ENCODE measurements at regions not wholly inside any gene's neighbourhood (a gene's known extent, or its start where the extent isn't known, plus 50 kb on each side); places are given as distances from the start of the nearest gene placed in this dataset.

- Histone ChIP-seq H3K4me1 (ENCODE audit: insufficient read depth, low read length) (no peaks in the 10 kb centered on the region), H3K4me3 (ENCODE audit: insufficient read depth, low read length) (no peak overlapping the region), H4K20me1 (ENCODE audit: insufficient read depth, low read length) (no peaks in the 10 kb centered on the region), H2AFZ (ENCODE audit: low read length) (no peak overlapping the region), H3K9me3 (ENCODE audit: low read depth, low read length) (no peaks in the 10 kb centered on the region), H3K4me2 (ENCODE audit: insufficient read depth, low read length) (no peak overlapping the region), H3K79me2 (ENCODE audit: insufficient read depth, low read length) (no peaks in the 10 kb centered on the region), H3K36me3 (ENCODE audit: insufficient read depth, low read length) (no peaks in the 10 kb centered on the region), H3K27ac (ENCODE audit: low read depth, low read length) (no peak overlapping the region), H3K27me3 (ENCODE audit: insufficient read depth, low read length) (no peaks in the 10 kb centered on the region)
- TF ChIP-seq, protein P1, sequence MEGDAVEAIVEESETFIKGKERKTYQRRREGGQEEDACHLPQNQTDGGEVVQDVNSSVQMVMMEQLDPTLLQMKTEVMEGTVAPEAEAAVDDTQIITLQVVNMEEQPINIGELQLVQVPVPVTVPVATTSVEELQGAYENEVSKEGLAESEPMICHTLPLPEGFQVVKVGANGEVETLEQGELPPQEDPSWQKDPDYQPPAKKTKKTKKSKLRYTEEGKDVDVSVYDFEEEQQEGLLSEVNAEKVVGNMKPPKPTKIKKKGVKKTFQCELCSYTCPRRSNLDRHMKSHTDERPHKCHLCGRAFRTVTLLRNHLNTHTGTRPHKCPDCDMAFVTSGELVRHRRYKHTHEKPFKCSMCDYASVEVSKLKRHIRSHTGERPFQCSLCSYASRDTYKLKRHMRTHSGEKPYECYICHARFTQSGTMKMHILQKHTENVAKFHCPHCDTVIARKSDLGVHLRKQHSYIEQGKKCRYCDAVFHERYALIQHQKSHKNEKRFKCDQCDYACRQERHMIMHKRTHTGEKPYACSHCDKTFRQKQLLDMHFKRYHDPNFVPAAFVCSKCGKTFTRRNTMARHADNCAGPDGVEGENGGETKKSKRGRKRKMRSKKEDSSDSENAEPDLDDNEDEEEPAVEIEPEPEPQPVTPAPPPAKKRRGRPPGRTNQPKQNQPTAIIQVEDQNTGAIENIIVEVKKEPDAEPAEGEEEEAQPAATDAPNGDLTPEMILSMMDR (IDR thresholded peaks at IDR 0.05; ENCODE audit: extremely low read depth, low read depth, low read length) = no peak
- DNase-seq (ENCODE audit: insufficient read length, low spot score, missing footprints) = no peak
Observed at GRCh38 chr4:162684371-162684700, 482.4 kb downstream of the NAF1 start.

DNA sequence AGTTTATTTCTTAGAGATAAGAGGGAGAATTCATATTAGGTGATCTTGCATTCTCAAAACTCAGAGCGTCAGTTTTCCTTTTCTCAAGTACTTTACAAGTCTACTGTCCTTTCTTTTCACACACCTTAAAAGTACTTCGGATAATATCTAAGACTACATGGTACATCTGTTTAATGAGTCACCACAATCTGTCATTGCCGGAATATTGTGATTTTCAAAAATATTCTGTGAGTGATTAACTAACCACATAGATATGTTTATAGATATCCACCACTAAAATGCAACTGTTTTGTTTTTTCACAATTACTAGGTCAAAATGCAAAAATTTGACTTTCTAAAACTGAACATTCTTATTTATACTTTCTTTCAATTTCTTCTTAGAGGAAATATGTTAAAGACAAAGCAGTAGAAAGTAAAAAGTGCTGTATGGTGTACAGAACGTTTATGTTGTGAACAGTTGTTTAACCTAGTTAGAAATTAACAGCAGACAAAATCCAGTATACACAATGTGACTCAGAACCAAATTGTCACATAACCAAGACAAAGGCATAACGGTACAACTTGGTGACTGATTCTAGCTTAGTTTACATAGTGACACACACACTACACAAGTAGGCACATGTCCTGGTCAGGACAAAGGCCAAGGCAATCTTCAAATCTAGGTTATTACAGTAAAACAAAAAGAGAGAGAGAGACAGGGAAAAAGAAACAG, 482.9 kb downstream of the NAF1 start:
- Histone ChIP-seq H3K27ac (ENCODE audit: low read depth, low read length) (no peak overlapping the region), H3K79me2 (ENCODE audit: insufficient read depth, low read length) (no peaks in the 10 kb centered on the region), H3K4me2 (ENCODE audit: insufficient read depth, low read length) (no peak overlapping the region), H3K27me3 (ENCODE audit: insufficient read depth, low read length) (no peaks in the 10 kb centered on the region), H4K20me1 (ENCODE audit: insufficient read depth, low read length) (no peaks in the 10 kb centered on the region), H3K4me1 (ENCODE audit: insufficient read depth, low read length) (no peaks in the 10 kb centered on the region), H3K36me3 (ENCODE audit: insufficient read depth, low read length) (no peaks in the 10 kb centered on the region), H3K4me3 (ENCODE audit: insufficient read depth, low read length) (no peak overlapping the region), H3K9me3 (ENCODE audit: low read depth, low read length) (peaks cover 2% of the 10 kb centered on the region), H2AFZ (ENCODE audit: low read length) (no peak overlapping the region)
- DNase-seq (ENCODE audit: insufficient read length, low spot score, missing footprints) = no peak
- TF ChIP-seq, protein P1 (IDR thresholded peaks at IDR 0.05; ENCODE audit: extremely low read depth, low read depth, low read length) = no peak

DNA sequence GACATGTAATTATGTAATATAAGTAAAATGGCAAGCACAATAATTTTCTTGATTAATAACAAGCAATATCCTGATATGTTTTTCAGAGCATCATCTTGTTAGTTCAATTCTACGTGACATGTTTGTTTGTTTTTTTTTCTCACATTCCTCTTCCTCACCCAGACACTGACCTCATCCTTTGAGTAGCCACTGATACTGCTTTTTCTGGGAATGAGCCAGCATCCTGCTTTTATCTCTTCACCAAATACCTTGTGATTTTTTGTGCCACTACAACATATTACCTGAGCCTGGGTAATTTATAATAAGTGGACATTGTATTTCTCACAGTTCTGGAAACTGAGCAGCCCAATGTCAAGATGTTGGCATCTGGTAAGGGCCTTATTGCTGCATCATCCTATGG, 484.0 kb downstream of the NAF1 start:
- H3K4me1 ChIP-seq (ENCODE audit: insufficient read depth, low read length) = no peaks in the 10 kb centered on the region
- TF ChIP-seq, protein P1 (IDR thresholded peaks at IDR 0.05; ENCODE audit: extremely low read depth, low read depth, low read length) = no peak
- no peaks in the 10 kb centered on the region for H4K20me1 ChIP-seq (ENCODE audit: insufficient read depth, low read length)
- H3K79me2 ChIP-seq (ENCODE audit: insufficient read depth, low read length) = no peaks in the 10 kb centered on the region
- H3K4me2 ChIP-seq (ENCODE audit: insufficient read depth, low read length) = no peak overlapping the region
- H3K9me3 ChIP-seq (ENCODE audit: low read depth, low read length) = peaks cover 2% of the 10 kb centered on the region
- H3K4me3 ChIP-seq (ENCODE audit: insufficient read depth, low read length) = no peak overlapping the region
- H3K27ac ChIP-seq (ENCODE audit: low read depth, low read length) = no peak overlapping the region
- no peak for DNase-seq (ENCODE audit: insufficient read length, low spot score, missing footprints)
- no peaks in the 10 kb centered on the region for H3K36me3 ChIP-seq (ENCODE audit: insufficient read depth, low read length)
- no peak overlapping the region for H2AFZ ChIP-seq (ENCODE audit: low read length)
- H3K27me3 ChIP-seq (ENCODE audit: insufficient read depth, low read length) = no peaks in the 10 kb centered on the region

DNA sequence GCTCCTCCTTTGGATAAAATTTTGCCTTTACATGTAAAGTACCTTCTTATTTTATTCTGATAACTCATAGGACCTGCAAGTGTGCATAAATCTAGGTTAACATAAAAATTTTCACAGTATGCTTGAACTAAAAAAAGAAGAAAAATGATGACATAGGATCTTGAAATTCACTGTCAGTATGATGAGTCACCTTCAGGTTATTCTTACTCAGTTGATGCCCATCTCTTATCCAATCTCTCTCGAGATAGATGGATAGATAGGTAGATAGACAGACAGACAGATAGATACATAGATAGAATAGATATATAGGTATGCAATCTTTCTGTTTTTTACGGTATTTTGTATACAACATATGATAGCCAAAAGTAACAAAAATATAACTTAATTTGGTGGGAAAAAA, 485.5 kb downstream of the NAF1 start:
- Histone ChIP-seq H3K36me3 (ENCODE audit: insufficient read depth, low read length) (no peaks in the 10 kb centered on the region), H3K9me3 (ENCODE audit: low read depth, low read length) (peaks cover 2% of the 10 kb centered on the region), H3K27me3 (ENCODE audit: insufficient read depth, low read length) (no peaks in the 10 kb centered on the region), H3K27ac (ENCODE audit: low read depth, low read length) (no peak overlapping the region), H2AFZ (ENCODE audit: low read length) (no peak overlapping the region), H3K4me1 (ENCODE audit: insufficient read depth, low read length) (no peaks in the 10 kb centered on the region), H3K4me2 (ENCODE audit: insufficient read depth, low read length) (no peak overlapping the region), H3K4me3 (ENCODE audit: insufficient read depth, low read length) (no peak overlapping the region), H3K79me2 (ENCODE audit: insufficient read depth, low read length) (no peaks in the 10 kb centered on the region), H4K20me1 (ENCODE audit: insufficient read depth, low read length) (no peaks in the 10 kb centered on the region)
- DNase-seq (ENCODE audit: insufficient read length, low spot score, missing footprints) = no peak
- TF ChIP-seq, protein P1 (IDR thresholded peaks at IDR 0.05; ENCODE audit: extremely low read depth, low read depth, low read length) = no peak
